OCI-LY1 (cell line): ENCODE measurements at regions not wholly inside any gene's neighbourhood (a gene's known extent, or its start where the extent isn't known, plus 50 kb on each side); places are given as distances from the start of the nearest gene placed in this dataset.

Source experiments
- H2AFZ ChIP-seq: fragments of 200-600 bp; sonication (generic), shearing (Covaris generic); 2 replicates; pipeline ENCODE4 v1.6.0; 2014; ENCODE audit warnings: antibody characterized with exemption, mild to moderate bottlenecking, low read length
- H3F3A ChIP-seq: fragments of 200-600 bp; sonication (generic), shearing (Covaris generic); 2 replicates; pipeline ENCODE4 v1.6.0; 2014; ENCODE audit warnings: mild to moderate bottlenecking, antibody characterized with exemption, low read length, moderate library complexity; ENCODE audit not compliant: insufficient read depth
- H3K27ac ChIP-seq: fragments of 200-600 bp; sonication (generic); 2 replicates; pipeline ENCODE4 v1.5.1; 2014; ENCODE audit warnings: low read length, mixed run types, mild to moderate bottlenecking, low read depth; ENCODE audit not compliant: poor library complexity, severe bottlenecking
- H3K27me3 ChIP-seq: fragments of 200-600 bp; sonication (generic); 2 replicates; pipeline ENCODE4 v1.6.0; 2014; ENCODE audit warnings: antibody characterized with exemption, mild to moderate bottlenecking, low read length, moderate library complexity; ENCODE audit not compliant: insufficient read depth
- H3K36me3 ChIP-seq: fragments of 200-600 bp; sonication (generic); 2 replicates; pipeline ENCODE4 v1.6.1; 2014; ENCODE audit warnings: mild to moderate bottlenecking, antibody characterized with exemption, low read length, moderate library complexity, mixed read lengths; ENCODE audit not compliant: insufficient read depth
- H3K4me1 ChIP-seq: fragments of 200-600 bp; sonication (generic); 2 replicates; pipeline ENCODE4 v1.5.1; 2014; ENCODE audit warnings: mild to moderate bottlenecking, low read length, moderate library complexity; ENCODE audit not compliant: insufficient read depth, severe bottlenecking
- H3K4me2 ChIP-seq: fragments of 200-600 bp; sonication (generic), shearing (Covaris generic); 2 replicates; pipeline ENCODE4 v1.6.1; 2014; ENCODE audit warnings: low read length
- H3K4me3 ChIP-seq: fragments of 200-600 bp; sonication (generic); 2 replicates; pipeline ENCODE4 v1.5.1; 2014; ENCODE audit warnings: low read length, low read depth, mild to moderate bottlenecking, mixed read lengths; ENCODE audit not compliant: poor library complexity, severe bottlenecking
- H3K79me2 ChIP-seq: fragments of 200-600 bp; shearing (Covaris generic); 2 replicates; pipeline ENCODE4 v1.6.1; 2016; ENCODE audit warnings: mixed run types, low read length, mixed read lengths; ENCODE audit not compliant: insufficient read depth
- H3K9ac ChIP-seq: fragments of 200-600 bp; sonication (generic), shearing (Covaris generic); 2 replicates; pipeline ENCODE4 v1.6.1; 2014; ENCODE audit warnings: mild to moderate bottlenecking, low read length, mixed read lengths
- H3K9me2 ChIP-seq: fragments of 200-600 bp; sonication (generic), shearing (Covaris generic); 2 replicates; pipeline ENCODE4 v1.6.1; 2014; ENCODE audit warnings: low read depth, mild to moderate bottlenecking, low read length, mixed read lengths
- H3K9me3 ChIP-seq: fragments of 200-600 bp; shearing (Covaris generic); 2 replicates; pipeline ENCODE4 v1.6.1; 2014; ENCODE audit warnings: low read length, mixed read lengths
- H4K20me1 ChIP-seq: fragments of 200-600 bp; sonication (generic), shearing (Covaris generic); 2 replicates; pipeline ENCODE4 v1.6.0; 2016; ENCODE audit warnings: mild to moderate bottlenecking, low read length; ENCODE audit not compliant: insufficient read depth
- EZH2 ChIP-seq: fragments of 200-600 bp; sonication (generic), shearing (Covaris generic); IDR thresholded peaks from 2 replicates; pipeline ENCODE4 v1.8.0; 2017; ENCODE audit warnings: borderline replicate concordance, mixed run types, mild to moderate bottlenecking, antibody characterized with exemption, low read length, moderate library complexity, mixed read lengths
- TF ChIP-seq, protein P1 (sequence below): fragments of 200-600 bp; sonication (generic), shearing (Covaris generic); IDR thresholded peaks from 2 replicates; pipeline ENCODE4 v1.5.1; 2017; ENCODE audit warnings: mild to moderate bottlenecking, antibody characterized with exemption, low read length, moderate library complexity, mixed read lengths

DNA sequence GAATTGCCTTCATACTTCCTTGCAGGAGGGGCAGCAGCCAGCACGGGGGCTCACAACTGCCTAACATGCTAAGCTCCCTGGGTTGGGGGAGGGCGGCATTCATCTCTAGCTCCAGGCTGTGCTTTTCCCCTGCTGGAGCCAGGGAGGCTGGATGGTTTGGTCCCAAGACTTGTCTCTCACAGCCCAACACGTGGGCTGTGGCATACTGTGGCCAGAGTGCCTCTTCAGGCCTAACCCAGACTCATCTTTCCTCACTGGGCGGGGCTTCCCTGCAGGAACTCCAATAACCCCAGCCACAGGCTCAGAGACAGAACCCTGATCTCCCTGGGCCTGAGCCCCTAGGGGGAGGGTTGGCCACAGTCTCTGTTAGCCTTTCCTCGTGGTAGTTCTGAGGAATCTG is 121.9 kb upstream of the PLET1 start:
- Histone ChIP-seq H4K20me1 (no peaks in the 10 kb centered on the region), H2AFZ (no peak overlapping the region), H3K27ac (no peak overlapping the region), H3K4me2 (no peak overlapping the region), H3K79me2 (no peaks in the 10 kb centered on the region), H3K9me2 (0 out of 2 replicates have a peak, but pooled peaks cover 3% of the 10 kb centered on the region), H3K9ac (no peak overlapping the region), H3K27me3 (no peaks in the 10 kb centered on the region; the same call in 1 of the 2 replicates), H3K4me3 (no peak overlapping the region), H3K4me1 (no peaks in the 10 kb centered on the region), H3K9me3 (no peaks in the 10 kb centered on the region), H3F3A (no peaks in the 10 kb centered on the region), H3K36me3 (no peaks in the 10 kb centered on the region)
- TF ChIP-seq EZH2 = no peak
- TF ChIP-seq, protein P1, sequence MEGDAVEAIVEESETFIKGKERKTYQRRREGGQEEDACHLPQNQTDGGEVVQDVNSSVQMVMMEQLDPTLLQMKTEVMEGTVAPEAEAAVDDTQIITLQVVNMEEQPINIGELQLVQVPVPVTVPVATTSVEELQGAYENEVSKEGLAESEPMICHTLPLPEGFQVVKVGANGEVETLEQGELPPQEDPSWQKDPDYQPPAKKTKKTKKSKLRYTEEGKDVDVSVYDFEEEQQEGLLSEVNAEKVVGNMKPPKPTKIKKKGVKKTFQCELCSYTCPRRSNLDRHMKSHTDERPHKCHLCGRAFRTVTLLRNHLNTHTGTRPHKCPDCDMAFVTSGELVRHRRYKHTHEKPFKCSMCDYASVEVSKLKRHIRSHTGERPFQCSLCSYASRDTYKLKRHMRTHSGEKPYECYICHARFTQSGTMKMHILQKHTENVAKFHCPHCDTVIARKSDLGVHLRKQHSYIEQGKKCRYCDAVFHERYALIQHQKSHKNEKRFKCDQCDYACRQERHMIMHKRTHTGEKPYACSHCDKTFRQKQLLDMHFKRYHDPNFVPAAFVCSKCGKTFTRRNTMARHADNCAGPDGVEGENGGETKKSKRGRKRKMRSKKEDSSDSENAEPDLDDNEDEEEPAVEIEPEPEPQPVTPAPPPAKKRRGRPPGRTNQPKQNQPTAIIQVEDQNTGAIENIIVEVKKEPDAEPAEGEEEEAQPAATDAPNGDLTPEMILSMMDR = no peak

DNA sequence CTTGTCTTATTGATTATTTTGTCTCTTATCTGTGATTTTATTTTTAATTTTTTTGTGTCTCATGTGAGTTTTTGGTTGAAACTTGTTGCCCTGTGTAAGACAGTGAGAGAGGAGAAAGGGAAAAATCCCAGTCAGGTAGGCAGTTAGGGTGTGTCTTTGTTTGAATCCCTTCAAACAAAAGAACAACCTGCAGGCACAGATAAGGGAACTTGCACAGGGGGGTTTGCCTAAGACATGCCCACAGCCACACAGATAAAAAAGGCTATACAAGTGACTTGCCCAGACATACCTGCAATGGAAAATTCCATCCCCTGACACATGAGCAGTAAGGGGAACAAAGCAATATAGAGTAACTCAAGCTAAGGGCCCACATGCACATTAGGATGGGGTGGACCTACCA is 127.8 kb upstream of the PLET1 start:
- Histone ChIP-seq H3K36me3 (no peaks in the 10 kb centered on the region), H3K4me2 (no peak overlapping the region), H3K79me2 (no peaks in the 10 kb centered on the region), H3K4me1 (no peaks in the 10 kb centered on the region), H3K27me3 (no peaks in the 10 kb centered on the region), H3F3A (no peaks in the 10 kb centered on the region), H3K9ac (no peak overlapping the region), H3K9me3 (no peaks in the 10 kb centered on the region), H3K27ac (no peak overlapping the region), H4K20me1 (no peaks in the 10 kb centered on the region), H3K4me3 (no peak overlapping the region), H2AFZ (no peak overlapping the region), H3K9me2 (0 out of 2 replicates have a peak, but pooled peaks cover 3% of the 10 kb centered on the region)
- TF ChIP-seq EZH2 = no peak
- TF ChIP-seq, protein P1 = no peak

DNA sequence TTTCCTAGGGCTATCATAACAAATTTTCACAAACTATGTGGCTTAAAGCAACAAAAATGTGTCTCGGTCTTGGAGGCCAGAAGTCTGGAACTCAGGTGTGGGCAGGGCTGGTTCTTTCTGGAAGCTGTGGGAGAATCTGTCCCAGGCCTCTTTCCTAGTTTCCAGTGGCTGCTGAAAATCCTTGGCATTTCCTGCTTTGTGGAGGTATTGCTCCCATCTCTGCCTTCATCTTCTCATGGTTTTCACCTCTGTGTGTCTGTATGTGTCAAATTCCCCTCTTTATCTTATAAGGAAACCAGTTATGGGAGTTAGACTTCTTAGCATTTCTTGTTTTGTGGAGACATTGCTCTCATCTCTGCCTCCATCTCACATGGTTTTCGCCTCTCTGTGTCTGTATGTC is 130.4 kb upstream of the PLET1 start:
- Histone ChIP-seq H3K4me1 (no peaks in the 10 kb centered on the region), H3K4me2 (no peak overlapping the region), H3K9me2 (no peaks in the 10 kb centered on the region), H3K9me3 (no peaks in the 10 kb centered on the region), H3K9ac (no peak overlapping the region), H2AFZ (no peak overlapping the region), H3K36me3 (no peaks in the 10 kb centered on the region), H3K27ac (no peak overlapping the region), H4K20me1 (no peaks in the 10 kb centered on the region), H3K27me3 (no peaks in the 10 kb centered on the region), H3K4me3 (no peak overlapping the region), H3F3A (no peaks in the 10 kb centered on the region), H3K79me2 (no peaks in the 10 kb centered on the region)
- TF ChIP-seq, protein P1 = no peak
- TF ChIP-seq EZH2 = no peak
